ENCODE measurements at regions not wholly inside any gene's neighbourhood (a gene's known extent, or its start where the extent isn't known, plus 50 kb on each side); places are given as distances from the start of the nearest gene placed in this dataset.

- TF ChIP-seq CTCF (conservative IDR thresholded peaks at IDR 0.05; ENCODE audit: low read length) (no peak), EZH2phosphoT487 (IDR thresholded peaks at IDR 0.05; ENCODE audit: borderline replicate concordance, low read depth, low read length) (no peak)
Measured at GRCh38 chr2:136437461-136437860, 319.5 kb upstream of the CXCR4 start.
